ENCODE measurements at regions not wholly inside any gene's neighbourhood (a gene's known extent, or its start where the extent isn't known, plus 50 kb on each side); places are given as distances from the start of the nearest gene placed in this dataset.

DNA sequence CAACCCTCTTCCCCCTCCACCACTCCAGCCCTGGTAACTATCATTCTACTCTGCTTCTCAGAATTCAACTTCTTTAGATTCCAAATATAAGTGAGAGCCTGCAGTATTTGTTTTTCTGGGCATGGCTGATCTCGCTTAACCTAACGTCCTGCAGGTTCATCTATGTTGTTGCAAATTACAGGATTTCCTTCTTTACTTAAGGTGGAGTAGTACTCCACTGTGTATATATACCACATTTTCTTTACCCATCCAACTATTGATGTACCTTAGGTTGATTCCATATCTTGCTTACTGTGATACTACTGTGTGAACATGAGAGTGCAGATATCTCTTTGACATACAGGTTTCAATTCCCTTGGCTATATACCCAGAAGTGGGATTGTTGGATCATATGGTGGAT, 106.3 kb upstream of the ZNF366 start:
- H2BK120ac ChIP-seq (ENCODE audit: low read depth, low read length), result peak overlapping the region; percentile 10; the same call in 1 of the 2 replicates
- no peaks in the 10 kb centered on the region for H3K9me3 ChIP-seq (ENCODE audit: control insufficient read depth, insufficient read depth, low read length)
- 0 out of 2 replicates have a peak overlapping the region, but pooled peaks have one; percentile 19 for H3K14ac ChIP-seq (replicated peaks; ENCODE audit: low read depth, low read length)
- in situ Hi-C loops (cut with MboI; ENCODE audit: low sequenced_read_pairs) (no loop called here), dilution Hi-C loops (cut with HindIII; ENCODE audit: low sequenced_read_pairs, unreplicated experiment) (no loop called here), intact Hi-C loops (cut with micrococcal nuclease) (loop anchor here (5.0 kb wide), 1 partner anchor 129 kb away; no protein-coding TSS in a partner anchor)
- H3K4ac ChIP-seq (ENCODE audit: low read depth, low read length), result peak overlapping the region; percentile 2; the same call in 1 of the 2 replicates
- H3K23ac ChIP-seq (ENCODE audit: low read depth, low read length), result peak overlapping the region; percentile 29; the same call in 1 of the 2 replicates
- no peak overlapping the region for H4K91ac ChIP-seq (ENCODE audit: insufficient read depth, low read depth, low read length)
- H4K20me1 ChIP-seq (ENCODE audit: insufficient read depth, low read length), result no peaks in the 10 kb centered on the region
- no peaks in the 10 kb centered on the region for H3K27me3 ChIP-seq (ENCODE audit: control insufficient read depth, insufficient read depth, low read length)
- no peak overlapping the region for H3K9ac ChIP-seq (ENCODE audit: low read depth, low read length)
- no peak overlapping the region for H3K18ac ChIP-seq (ENCODE audit: low read depth, low read length)
- no peak overlapping the region for H3K4me3 ChIP-seq (ENCODE audit: insufficient read depth, low read depth, low read length)
- ATAC-seq (ENCODE audit: low read depth) (no peak), DNase-seq (no peak)
- H3K9me1 ChIP-seq (ENCODE audit: insufficient read depth, low read length), result 0 out of 2 replicates have a peak, but pooled peaks cover 3% of the 10 kb centered on the region
- H2BK5ac ChIP-seq (ENCODE audit: low read depth, low read length, poor library complexity, severe bottlenecking), result no peak overlapping the region
- H2BK20ac ChIP-seq (ENCODE audit: low read depth, low read length), result no peak overlapping the region
- no peak overlapping the region for H2AK9ac ChIP-seq (replicated peaks; ENCODE audit: low read depth, low read length, poor library complexity)
- no peaks in the 10 kb centered on the region for H3K79me1 ChIP-seq (ENCODE audit: low read depth in 1 of 2, low read length in 2 of 2)
- no peak for TF ChIP-seq NFE2L2 (IDR thresholded peaks at IDR 0.05; ENCODE audit: low read depth, low read length)
- no peak for TF ChIP-seq BHLHE40 (IDR thresholded peaks at IDR 0.05; ENCODE audit: low read depth, low read length)
- TF ChIP-seq, protein P1, sequence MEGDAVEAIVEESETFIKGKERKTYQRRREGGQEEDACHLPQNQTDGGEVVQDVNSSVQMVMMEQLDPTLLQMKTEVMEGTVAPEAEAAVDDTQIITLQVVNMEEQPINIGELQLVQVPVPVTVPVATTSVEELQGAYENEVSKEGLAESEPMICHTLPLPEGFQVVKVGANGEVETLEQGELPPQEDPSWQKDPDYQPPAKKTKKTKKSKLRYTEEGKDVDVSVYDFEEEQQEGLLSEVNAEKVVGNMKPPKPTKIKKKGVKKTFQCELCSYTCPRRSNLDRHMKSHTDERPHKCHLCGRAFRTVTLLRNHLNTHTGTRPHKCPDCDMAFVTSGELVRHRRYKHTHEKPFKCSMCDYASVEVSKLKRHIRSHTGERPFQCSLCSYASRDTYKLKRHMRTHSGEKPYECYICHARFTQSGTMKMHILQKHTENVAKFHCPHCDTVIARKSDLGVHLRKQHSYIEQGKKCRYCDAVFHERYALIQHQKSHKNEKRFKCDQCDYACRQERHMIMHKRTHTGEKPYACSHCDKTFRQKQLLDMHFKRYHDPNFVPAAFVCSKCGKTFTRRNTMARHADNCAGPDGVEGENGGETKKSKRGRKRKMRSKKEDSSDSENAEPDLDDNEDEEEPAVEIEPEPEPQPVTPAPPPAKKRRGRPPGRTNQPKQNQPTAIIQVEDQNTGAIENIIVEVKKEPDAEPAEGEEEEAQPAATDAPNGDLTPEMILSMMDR (conservative IDR thresholded peaks at IDR 0.05; ENCODE audit: low read depth, low read length), result no peak
- TF ChIP-seq MXI1 (IDR thresholded peaks at IDR 0.05; ENCODE audit: borderline replicate concordance, low read depth, low read length), result no peak
- TF ChIP-seq, protein P2, sequence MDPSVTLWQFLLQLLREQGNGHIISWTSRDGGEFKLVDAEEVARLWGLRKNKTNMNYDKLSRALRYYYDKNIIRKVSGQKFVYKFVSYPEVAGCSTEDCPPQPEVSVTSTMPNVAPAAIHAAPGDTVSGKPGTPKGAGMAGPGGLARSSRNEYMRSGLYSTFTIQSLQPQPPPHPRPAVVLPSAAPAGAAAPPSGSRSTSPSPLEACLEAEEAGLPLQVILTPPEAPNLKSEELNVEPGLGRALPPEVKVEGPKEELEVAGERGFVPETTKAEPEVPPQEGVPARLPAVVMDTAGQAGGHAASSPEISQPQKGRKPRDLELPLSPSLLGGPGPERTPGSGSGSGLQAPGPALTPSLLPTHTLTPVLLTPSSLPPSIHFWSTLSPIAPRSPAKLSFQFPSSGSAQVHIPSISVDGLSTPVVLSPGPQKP (IDR thresholded peaks at IDR 0.05; ENCODE audit: borderline replicate concordance, low read depth, low read length), result no peak
- no peak for TF ChIP-seq POLR2A (IDR thresholded peaks at IDR 0.05; ENCODE audit: low read depth, low read length)
- no peak for TF ChIP-seq CHD1 (IDR thresholded peaks at IDR 0.05; ENCODE audit: low read depth, low read length)
- TF ChIP-seq RAD21 (IDR thresholded peaks at IDR 0.05; ENCODE audit: low read length), result no peak
- TF ChIP-seq MAFK (IDR thresholded peaks at IDR 0.05; ENCODE audit: low read depth, low read length), result no peak
- no peak for TF ChIP-seq FOS (IDR thresholded peaks at IDR 0.05; ENCODE audit: low read depth, low read length)
- TF ChIP-seq SMC3 (IDR thresholded peaks at IDR 0.05; ENCODE audit: low read depth, low read length), result no peak
- TF ChIP-seq, protein P3, sequence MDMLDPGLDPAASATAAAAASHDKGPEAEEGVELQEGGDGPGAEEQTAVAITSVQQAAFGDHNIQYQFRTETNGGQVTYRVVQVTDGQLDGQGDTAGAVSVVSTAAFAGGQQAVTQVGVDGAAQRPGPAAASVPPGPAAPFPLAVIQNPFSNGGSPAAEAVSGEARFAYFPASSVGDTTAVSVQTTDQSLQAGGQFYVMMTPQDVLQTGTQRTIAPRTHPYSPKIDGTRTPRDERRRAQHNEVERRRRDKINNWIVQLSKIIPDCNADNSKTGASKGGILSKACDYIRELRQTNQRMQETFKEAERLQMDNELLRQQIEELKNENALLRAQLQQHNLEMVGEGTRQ (IDR thresholded peaks at IDR 0.05; ENCODE audit: low read depth, low read length), result no peak
- TF ChIP-seq RFX5 (IDR thresholded peaks at IDR 0.05; ENCODE audit: low read depth, low read length), result no peak
- no peak for TF ChIP-seq CEBPB (IDR thresholded peaks at IDR 0.05; ENCODE audit: low read depth, low read length)
- no peak for TF ChIP-seq MAZ (IDR thresholded peaks at IDR 0.05; ENCODE audit: borderline replicate concordance, low read depth, low read length)
- TF ChIP-seq RCOR1 (IDR thresholded peaks at IDR 0.05; ENCODE audit: insufficient replicate concordance, low read length), result no peak
- H4K8ac ChIP-seq (ENCODE audit: low read depth in 2 of 2, low read length in 2 of 2), result no peak overlapping the region
- CTCF ChIA-PET, result no interaction called here
- no peak overlapping the region for H2AFZ ChIP-seq (replicated peaks; ENCODE audit: low read length, poor library complexity)
- no peak overlapping the region for H2AK5ac ChIP-seq (ENCODE audit: low read depth, low read length)
- no peak overlapping the region for H3K56ac ChIP-seq (ENCODE audit: extremely low read depth, insufficient read depth, low read length)
- peaks cover 3% of the 10 kb centered on the region for H3K4me1 ChIP-seq (ENCODE audit: control insufficient read depth, insufficient read depth, low read length)
- no peaks in the 10 kb centered on the region for H3K36me3 ChIP-seq (ENCODE audit: control insufficient read depth, insufficient read depth, low read length)
- BruUV-seq (replicated peaks), result no TSS peak
- POLR2A ChIA-PET (ENCODE audit: unreplicated experiment), result no interaction called here
- H3K27ac ChIP-seq (ENCODE audit: insufficient read depth, low read length), result no peak overlapping the region
- no peak overlapping the region for H3K4me2 ChIP-seq (ENCODE audit: low read depth, low read length)
- WGBS, 2 experiments (ENCODE audit: extremely low coverage in 2 of 2, insufficient read length in 1 of 2), result no CpG with 5 or more reads among the region's 2 CpGs
- H2BK15ac ChIP-seq (ENCODE audit: low read depth, low read length), result no peak overlapping the region
- no peak overlapping the region; the same call in 1 of the 2 replicates for H4K5ac ChIP-seq (ENCODE audit: low read depth, low read length)
